Heart left ventricle (tissue), 16 donors: ENCODE measurements at regions not wholly inside any gene's neighbourhood (a gene's known extent, or its start where the extent isn't known, plus 50 kb on each side); places are given as distances from the start of the nearest gene placed in this dataset.
"Not testable (repeated sequence)": the region's sequence is repeated elsewhere in the genome, so short reads cannot be mapped to it uniquely, and the experiment has no call there.

Experiments used
- ATAC-seq, 4 donors: fragments of 200-7000 bp; cut with Tn5 transposase; one replicate each; pipeline ENCODE4 v1.9.1; 2020 to 2022; ENCODE audit warnings: moderate library complexity in 4 of 4, mild to moderate bottlenecking in 3 of 4, moderate number of reproducible peaks in 1 of 4
- DNase-seq, 5 donors: peaks; one replicate each; pipeline ENCODE4 v3.0.0-alpha.2; 2020
- H3K27ac ChIP-seq, 12 donors: fragments of 200-600 bp; sonication (generic) in 4 of 12; one replicate each; pipeline versions ENCODE4 v1.5.0 to v1.8.0; 2016 to 2022; ENCODE audit warnings: mild to moderate bottlenecking in 2 of 12
- H3K27me3 ChIP-seq, 9 donors: fragments of 200-600 bp; sonication (generic) in 2 of 9; one replicate each; pipeline versions ENCODE4 v1.5.1 to v1.8.0; 2016 to 2022; ENCODE audit warnings: mild to moderate bottlenecking in 3 of 9
- H3K36me3 ChIP-seq, 9 donors: fragments of 200-600 bp; sonication (generic) in 2 of 9; one replicate each; pipeline versions ENCODE4 v1.5.0 to v1.8.0; 2018 to 2022; ENCODE audit warnings: mild to moderate bottlenecking in 2 of 9
- H3K4me1 ChIP-seq, 12 donors: fragments of 200-600 bp; sonication (generic) in 4 of 12; one replicate each; pipeline versions ENCODE4 v1.5.0 to v1.8.0; 2016 to 2022; ENCODE audit warnings: mild to moderate bottlenecking in 3 of 12
- H3K4me3 ChIP-seq, 12 donors: fragments of 200-600 bp; sonication (generic) in 4 of 12; one replicate each; pipeline versions ENCODE4 v1.5.0 to v1.8.0; 2017 to 2022; ENCODE audit warnings: mild to moderate bottlenecking in 9 of 12, moderate library complexity in 4 of 12
- H3K9me3 ChIP-seq, 12 donors: fragments of 200-600 bp; sonication (generic) in 4 of 12; one replicate each; pipeline versions ENCODE4 v1.5.0 to v1.8.0; 2016 to 2022; ENCODE audit warnings: mild to moderate bottlenecking in 1 of 12
- CTCF ChIP-seq, 12 donors: fragments of 200-600 bp; sonication (generic) in 4 of 12; IDR thresholded peaks; one replicate each; pipeline versions ENCODE4 v1.5.0 to v1.8.0; 2018 to 2022; ENCODE audit warnings: antibody characterized with exemption in 12 of 12, mild to moderate bottlenecking in 5 of 12
- POLR2A ChIP-seq, 2 donors: fragments of 450-650 bp; IDR thresholded peaks; one replicate each; pipeline ENCODE4 v1.6.1; 2017; ENCODE audit warnings: antibody characterized with exemption in 2 of 2, mild to moderate bottlenecking in 2 of 2, moderate library complexity in 2 of 2
- WGBS, 4 donors: extraction: QIAGEN DNeasy Blood & Tissue Kit in 2 of 4; methylation state at CpG; one replicate each; pipeline versions ENCODE4 v1.1.5 to v1.1.7; 2013 to 2018; 5-methylcytosine and 5-hydroxymethylcytosine counted together
- intact Hi-C, 10 donors: fragments of 100-400 bp; cut with DNase I; formaldehyde crosslinking; loops; one replicate each; pipeline versions ENCODE4 v1.11.1 to v1.14.2; 2022
- donor health status: ischemic (EF 13 %, LVEDD 7.1; RV severe dilation, severe dysfunction).
- donor health status: healthy with polysubstance abuse.
- donor health status: DM: no; HTN: yes; CAD: no.
- donor health status: DM: no; HTN: no; CAD: no.
- donor health status: ischemic (EF 25% LVEDD 6.9; RV normal size, moderate dysfunction).
- donor health status: ischemic (EF 25% LVEDD 5.7; RV mildly dilated, moderate dysfunction).
- donor health status: healthy.
- donor health status: DM: yes; HTN: yes; CAD: no.
- donor health status: ischemic (EF 35%, LVEDD 5.7; RV mildly dilated, moderate dysfunction).
- donor health status: nonischemic (EF 11% LVEDD 7.7; RV severe dilation, severe dysfunction).
- donor health status: DM: yes; HTN: yes; CAD: no.
- donor health status: PGD.
- donor health status: ischemic (EF 29% LVEDD 5.4; RV normal size, mild dysfunction).
- donor health status: nonischemic (EF 23%, LVEDD 6.1; RV moderate dilation, normal function).

DNA sequence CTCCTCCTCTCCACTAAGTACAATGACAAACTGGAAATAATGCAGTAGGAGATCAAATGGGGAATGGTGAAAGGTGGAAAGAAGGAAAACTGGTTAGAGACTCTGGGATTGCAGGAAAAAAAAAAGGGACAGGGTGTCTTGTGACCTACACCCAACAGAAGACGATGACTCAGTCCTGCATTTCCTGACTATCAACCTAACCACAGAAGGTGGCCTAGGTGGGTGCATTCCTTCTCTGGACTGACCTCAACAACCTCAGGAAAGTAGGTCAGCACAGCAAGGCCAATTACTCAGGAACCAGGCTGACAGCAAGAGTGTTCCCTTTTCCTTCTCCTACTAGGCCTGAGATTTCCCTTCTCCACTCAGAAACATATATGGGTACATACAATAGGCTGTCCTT lies 1386.4 kb upstream of the ZEB2 start:
- TF ChIP-seq CTCF (IDR thresholded peaks at IDR 0.05) = no peak
- no peak for TF ChIP-seq POLR2A (IDR thresholded peaks at IDR 0.05)
- no peaks in the 10 kb centered on the region for H3K36me3 ChIP-seq
- H3K27me3 ChIP-seq = no peaks in the 10 kb centered on the region
- H3K27ac ChIP-seq = no peak overlapping the region
- 73 to 93% (median 80%) methylated on average over 1 of the region's 1 CpG for WGBS, 4 donors
- no peaks in the 10 kb centered on the region for H3K4me1 ChIP-seq
- no peak overlapping the region for H3K4me3 ChIP-seq
- ATAC-seq (no peak), DNase-seq (no peak)
- intact Hi-C loops = no loop called here
- no peaks in the 10 kb centered on the region for H3K9me3 ChIP-seq

DNA sequence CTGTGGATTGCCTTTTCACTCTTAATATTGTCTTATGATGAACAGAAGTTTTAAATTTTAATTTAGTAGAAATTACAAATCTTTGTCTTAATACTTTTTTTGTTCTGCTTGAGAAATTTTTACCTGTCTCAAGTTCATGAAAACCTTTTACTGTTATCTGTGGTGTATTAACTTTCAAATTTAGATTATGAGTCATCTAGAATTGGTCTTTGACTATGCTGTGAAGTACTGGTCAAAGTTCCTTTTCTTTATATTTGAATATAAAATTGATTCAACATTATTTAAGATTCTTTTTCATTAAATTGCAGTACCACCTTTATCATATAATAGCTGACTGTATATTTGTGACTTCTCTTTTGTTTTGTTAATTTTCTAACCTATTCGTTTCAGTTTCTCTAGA lies 1385.5 kb upstream of the ZEB2 start:
- H3K36me3 ChIP-seq = no peaks in the 10 kb centered on the region
- ATAC-seq (no peak), DNase-seq (no peak)
- 76 to 93% (median 85%) methylated on average over 1 of the region's 1 CpG for WGBS, 4 donors
- intact Hi-C loops = no loop called here
- TF ChIP-seq CTCF (IDR thresholded peaks at IDR 0.05) = no peak
- TF ChIP-seq POLR2A (IDR thresholded peaks at IDR 0.05) = no peak
- no peaks in the 10 kb centered on the region for H3K4me1 ChIP-seq
- no peak overlapping the region for H3K27ac ChIP-seq
- H3K9me3 ChIP-seq = no peaks in the 10 kb centered on the region
- no peaks in the 10 kb centered on the region for H3K27me3 ChIP-seq
- H3K4me3 ChIP-seq = no peak overlapping the region

DNA sequence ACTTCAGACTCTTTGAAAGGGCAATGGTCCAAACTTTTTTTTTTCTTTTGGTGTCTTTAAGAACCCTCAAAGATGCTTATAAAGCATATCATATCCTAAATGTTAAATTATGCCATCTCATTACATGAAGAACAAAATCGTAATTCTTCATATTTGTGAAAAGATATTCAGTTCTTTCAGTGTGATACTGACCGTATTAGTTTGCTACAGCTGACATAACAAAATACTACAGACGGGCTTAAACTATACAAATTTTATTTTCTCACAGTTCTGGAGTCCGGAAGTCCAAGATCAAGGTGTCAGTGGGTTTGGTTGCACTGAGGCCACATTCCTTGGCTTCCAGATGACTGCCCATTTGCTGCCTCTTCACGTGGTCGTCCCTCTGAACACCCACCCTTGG lies 1377.2 kb upstream of the ZEB2 start:
- intact Hi-C loops = no loop called here
- no peak for DNase-seq
- TF ChIP-seq POLR2A (IDR thresholded peaks at IDR 0.05) (no peak), CTCF (IDR thresholded peaks at IDR 0.05) (no peak)
- no peak for ATAC-seq
- H3K27me3 ChIP-seq = no peaks in the 10 kb centered on the region
- no peaks in the 10 kb centered on the region for H3K36me3 ChIP-seq
- H3K27ac ChIP-seq = no peak overlapping the region
- peaks cover 0 to 4% (median 0%) of the 10 kb centered on the region in 12 donors for H3K9me3 ChIP-seq
- 89 to 94% (median 91%) methylated on average over 6 of the region's 6 CpGs for WGBS, 4 donors
- H3K4me3 ChIP-seq = no peak overlapping the region
- H3K4me1 ChIP-seq = no peaks in the 10 kb centered on the region

DNA sequence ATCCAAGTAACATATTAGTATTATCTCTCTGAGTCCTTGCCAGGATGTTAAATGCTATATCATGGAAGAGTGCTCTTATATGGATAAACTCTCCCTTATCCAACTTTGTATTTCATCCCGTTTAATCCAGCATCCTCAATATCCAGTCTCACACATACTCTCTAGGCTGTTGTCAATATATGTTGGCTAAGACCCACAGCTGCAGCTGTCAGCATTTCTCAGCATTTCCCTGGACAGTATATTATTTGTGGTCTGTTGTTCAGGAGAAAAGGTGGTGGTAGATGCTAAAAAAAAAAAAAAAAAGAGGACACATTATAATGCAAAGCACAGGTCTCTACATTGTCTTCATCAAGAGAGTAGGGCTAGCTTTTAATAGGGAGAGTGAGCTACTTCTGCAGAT lies 1368.0 kb upstream of the ZEB2 start:
- 59 to 76% (median 68%) methylated on average over 1 of the region's 1 CpG for WGBS, 4 donors
- DNase-seq = no peak
- no peak for ATAC-seq
- Histone ChIP-seq H3K4me3 (no peak overlapping the region), H3K9me3 (no peaks in the 10 kb centered on the region), H3K27me3 (no peaks in the 10 kb centered on the region), H3K36me3 (no peaks in the 10 kb centered on the region), H3K27ac (no peak overlapping the region), H3K4me1 (no peaks in the 10 kb centered on the region)
- TF ChIP-seq CTCF (IDR thresholded peaks at IDR 0.05) (no peak), POLR2A (IDR thresholded peaks at IDR 0.05) (no peak)
- intact Hi-C loops = no loop called here

DNA sequence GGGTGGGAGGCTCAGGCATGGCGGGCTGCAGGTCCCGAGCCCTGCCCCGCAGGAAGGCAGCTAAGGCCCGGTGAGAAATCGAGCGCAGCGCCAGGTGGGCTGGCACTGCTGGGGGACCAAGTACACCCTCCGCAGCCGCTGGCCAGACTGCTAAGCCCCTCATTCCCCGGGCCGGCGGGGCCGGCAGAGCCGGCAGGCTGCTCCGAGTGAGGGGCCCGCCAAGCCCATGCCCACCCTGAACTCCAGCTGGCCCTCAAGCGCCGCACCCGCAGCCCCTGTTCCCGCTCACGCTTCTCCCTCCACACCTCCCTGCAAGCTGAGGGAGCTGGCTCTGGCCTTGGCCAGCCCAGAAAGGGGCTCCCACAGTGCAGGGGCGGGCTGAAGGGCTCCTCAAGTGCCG lies 1361.1 kb upstream of the ZEB2 start:
- 89 to 97% (median 97%) methylated on average over 18 to 23 of the region's 23 CpGs for WGBS, 4 donors
- DNase-seq = peak in 1 of 5 donors; percentile 39
- H3K4me3 ChIP-seq, H3K36me3 ChIP-seq, H3K9me3 ChIP-seq, ATAC-seq, H3K4me1 ChIP-seq, intact Hi-C loops, H3K27ac ChIP-seq, H3K27me3 ChIP-seq: not testable (repeated sequence)
